Parathyroid adenoma (tissue), 2 donors: ENCODE measurements at regions not wholly inside any gene's neighbourhood (a gene's known extent, or its start where the extent isn't known, plus 50 kb on each side); places are given as distances from the start of the nearest gene placed in this dataset.

ENCODE experiments used
- H2AFZ ChIP-seq: fragments of 300-600 bp; sonication (generic); one replicate; pipeline ENCODE4 v1.7.0; 2017; ENCODE audit warnings: antibody characterized with exemption, mild to moderate bottlenecking
- H3K27ac ChIP-seq: fragments of 300-600 bp; sonication (generic); one replicate; pipeline ENCODE4 v1.7.0; 2017
- H3K27me3 ChIP-seq: fragments of 300-600 bp; sonication (generic); one replicate; pipeline ENCODE4 v1.7.0; 2017; ENCODE audit warnings: low read length; ENCODE audit not compliant: control insufficient read depth, insufficient read depth
- H3K36me3 ChIP-seq: fragments of 300-600 bp; sonication (generic); one replicate; pipeline ENCODE4 v1.7.0; 2017; ENCODE audit warnings: low read length; ENCODE audit not compliant: control insufficient read depth, insufficient read depth
- H3K4me1 ChIP-seq: fragments of 300-600 bp; sonication (generic); one replicate; pipeline ENCODE4 v1.7.0; 2017; ENCODE audit warnings: control low read depth
- H3K4me2 ChIP-seq: fragments of 300-600 bp; sonication (generic); one replicate; pipeline ENCODE4 v1.7.0; 2017; ENCODE audit warnings: low read length
- H3K4me3 ChIP-seq: fragments of 300-600 bp; sonication (generic); one replicate; pipeline ENCODE4 v1.7.0; 2017; ENCODE audit warnings: low read depth, low read length
- H3K79me2 ChIP-seq: fragments of 300-600 bp; sonication (generic); one replicate; pipeline ENCODE4 v1.7.0; 2017; ENCODE audit warnings: control low read depth
- H3K9ac ChIP-seq: fragments of 300-600 bp; sonication (generic); one replicate; pipeline ENCODE4 v1.7.0; 2017; ENCODE audit warnings: mild to moderate bottlenecking
- H3K9me3 ChIP-seq: fragments of 300-600 bp; sonication (generic); one replicate; pipeline ENCODE4 v1.7.0; 2017; ENCODE audit warnings: low read length; ENCODE audit not compliant: control insufficient read depth
- CTCF ChIP-seq: fragments of 300-600 bp; sonication (generic); IDR thresholded peaks from one replicate; pipeline ENCODE4 v1.7.0; 2017; ENCODE audit warnings: antibody characterized with exemption, mild to moderate bottlenecking
- donor health status: primary hyperparathyroidism.

- Histone ChIP-seq H3K9ac (no peak overlapping the region), H3K36me3 (no peaks in the 10 kb centered on the region), H3K4me1 (no peaks in the 10 kb centered on the region), H3K9me3 (no peaks in the 10 kb centered on the region), H3K4me3 (no peak overlapping the region), H3K79me2 (no peaks in the 10 kb centered on the region), H3K27me3 (no peaks in the 10 kb centered on the region), H2AFZ (no peak overlapping the region), H3K27ac (no peak overlapping the region), H3K4me2 (no peak overlapping the region)
- TF ChIP-seq CTCF = no peak
Observed at GRCh38 chr9:117470902-117471301, 56.0 kb upstream of the ASTN2 start.

GRCh38 chr9:117470455-117470854, 55.6 kb upstream of the ASTN2 start:
- H3K36me3 ChIP-seq = no peaks in the 10 kb centered on the region
- no peak overlapping the region for H3K9ac ChIP-seq
- TF ChIP-seq CTCF = no peak
- H3K9me3 ChIP-seq = no peaks in the 10 kb centered on the region
- H2AFZ ChIP-seq = no peak overlapping the region
- no peaks in the 10 kb centered on the region for H3K79me2 ChIP-seq
- H3K4me2 ChIP-seq = no peak overlapping the region
- no peaks in the 10 kb centered on the region for H3K27me3 ChIP-seq
- no peaks in the 10 kb centered on the region for H3K4me1 ChIP-seq
- no peak overlapping the region for H3K4me3 ChIP-seq
- H3K27ac ChIP-seq = no peak overlapping the region

GRCh38 chr9:117466111-117466510, 51.3 kb upstream of the ASTN2 start:
- no peaks in the 10 kb centered on the region for H3K27me3 ChIP-seq
- no peaks in the 10 kb centered on the region for H3K36me3 ChIP-seq
- no peak overlapping the region for H2AFZ ChIP-seq
- TF ChIP-seq CTCF = no peak
- no peak overlapping the region for H3K27ac ChIP-seq
- H3K79me2 ChIP-seq = no peaks in the 10 kb centered on the region
- H3K4me1 ChIP-seq = no peaks in the 10 kb centered on the region
- H3K9ac ChIP-seq = no peak overlapping the region
- no peak overlapping the region for H3K4me3 ChIP-seq
- H3K4me2 ChIP-seq = no peak overlapping the region
- H3K9me3 ChIP-seq = no peaks in the 10 kb centered on the region

- Histone ChIP-seq H3K79me2 (no peaks in the 10 kb centered on the region), H3K4me2 (no peak overlapping the region), H3K27ac (no peak overlapping the region), H3K4me1 (no peaks in the 10 kb centered on the region), H2AFZ (no peak overlapping the region), H3K27me3 (no peaks in the 10 kb centered on the region), H3K36me3 (no peaks in the 10 kb centered on the region), H3K4me3 (no peak overlapping the region), H3K9ac (no peak overlapping the region), H3K9me3 (no peaks in the 10 kb centered on the region)
- TF ChIP-seq CTCF = no peak
Observed at GRCh38 chr9:117465706-117466105, 50.8 kb upstream of the ASTN2 start.

- Histone ChIP-seq H2AFZ (no peak overlapping the region), H3K79me2 (no peaks in the 10 kb centered on the region), H3K4me2 (no peak overlapping the region), H3K27ac (no peak overlapping the region), H3K4me3 (no peak overlapping the region), H3K9me3 (no peaks in the 10 kb centered on the region), H3K36me3 (no peaks in the 10 kb centered on the region), H3K27me3 (no peaks in the 10 kb centered on the region), H3K9ac (no peak overlapping the region), H3K4me1 (no peaks in the 10 kb centered on the region)
- TF ChIP-seq CTCF = no peak
Observed at GRCh38 chr9:117464941-117465616, 50.2 kb upstream of the ASTN2 start.
